Natural killer cell (primary cell): ENCODE measurements at regions not wholly inside any gene's neighbourhood (a gene's known extent, or its start where the extent isn't known, plus 50 kb on each side); places are given as distances from the start of the nearest gene placed in this dataset.

Experiments
- ATAC-seq, 3 donors: fragments of 150-1000 bp in 2 of 3; fragments of 200-7000 bp in 1 of 3; cut with Tn5 transposase; 1 replicate in 1 of 3; 2 replicates in 2 of 3; pipeline ENCODE4 v1.10.0; 2021; ENCODE audit warnings: mild to moderate bottlenecking in 2 of 3, moderate library complexity in 2 of 3
- DNase-seq, 2 donors: peaks; one replicate each; pipeline versions ENCODE4 v3.0.0 to v3.0.0-alpha.2; 2013 to 2021; ENCODE audit warnings: mixed read lengths in 1 of 2
- H3K27ac ChIP-seq: one replicate; pipeline ENCODE4 v1.5.1; 2013; ENCODE audit warnings: mild to moderate bottlenecking, low read length
- H3K27me3 ChIP-seq: one replicate; pipeline ENCODE4 v1.6.1; 2013; ENCODE audit warnings: low read length; ENCODE audit not compliant: control insufficient read depth, insufficient read depth
- H3K36me3 ChIP-seq: one replicate; pipeline ENCODE4 v1.6.1; 2013; ENCODE audit warnings: low read length; ENCODE audit not compliant: control insufficient read depth, insufficient read depth
- H3K4me1 ChIP-seq: one replicate; pipeline ENCODE4 v1.6.1; 2013; ENCODE audit warnings: low read length; ENCODE audit not compliant: control insufficient read depth, insufficient read depth
- H3K4me3 ChIP-seq: one replicate; pipeline ENCODE4 v1.5.1; 2013; ENCODE audit warnings: low read length
- H3K9me3 ChIP-seq: one replicate; pipeline ENCODE4 v1.6.1; 2013; ENCODE audit warnings: low read length; ENCODE audit not compliant: control insufficient read depth, insufficient read depth
- H3K27ac Mint-ChIP-seq, 2 donors: one replicate each; pipeline ENCODE4 v1.8.0; 2022; ENCODE audit warnings: mild to moderate bottlenecking in 2 of 2, mixed read lengths in 2 of 2, moderate library complexity in 1 of 2
- H3K27me3 Mint-ChIP-seq, 2 donors: one replicate each; pipeline ENCODE4 v1.8.0; 2022; ENCODE audit warnings: low read depth in 2 of 2, mixed read lengths in 2 of 2
- H3K36me3 Mint-ChIP-seq: one replicate; pipeline ENCODE4 v1.8.0; 2022; ENCODE audit warnings: mixed read lengths
- H3K4me1 Mint-ChIP-seq, 2 donors: one replicate each; pipeline ENCODE4 v1.8.0; 2022; ENCODE audit warnings: mixed read lengths in 2 of 2
- H3K4me3 Mint-ChIP-seq: one replicate; pipeline ENCODE4 v1.8.0; 2022; ENCODE audit warnings: mild to moderate bottlenecking, moderate library complexity, mixed read lengths
- H3K9me3 Mint-ChIP-seq, 2 donors: one replicate each; pipeline ENCODE4 v1.8.0; 2022; ENCODE audit warnings: mixed read lengths in 2 of 2
- CTCF ChIP-seq: fragments of 200-600 bp; IDR thresholded peaks from one replicate; pipeline ENCODE4 v1.8.0; 2022; ENCODE audit warnings: antibody characterized with exemption
- WGBS: methylation state at CpG from one replicate; pipeline ENCODE4 v1.1.7; 2013; ENCODE audit warnings: missing lambda C conversion rate; ENCODE audit not compliant: insufficient coverage; 5-methylcytosine and 5-hydroxymethylcytosine counted together
- intact Hi-C: fragments of 100-400 bp; cut with micrococcal nuclease; formaldehyde crosslinking; loops from one replicate; pipeline ENCODE4 v1.14.2; 2022

- H3K27me3 ChIP-seq = no peaks in the 10 kb centered on the region
- DNase-seq = no peak
- peaks cover 9 to 10% of the 10 kb centered on the region in 2 donors for H3K9me3 Mint-ChIP-seq
- no peaks in the 10 kb centered on the region for H3K4me1 Mint-ChIP-seq
- H3K4me3 Mint-ChIP-seq = no peak overlapping the region
- no peak for ATAC-seq
- H3K36me3 ChIP-seq = no peaks in the 10 kb centered on the region
- no peak overlapping the region for H3K27ac Mint-ChIP-seq
- H3K4me3 ChIP-seq = no peak overlapping the region
- H3K27me3 Mint-ChIP-seq = no peaks in the 10 kb centered on the region
- H3K9me3 ChIP-seq = no peaks in the 10 kb centered on the region
- no peaks in the 10 kb centered on the region for H3K36me3 Mint-ChIP-seq
- intact Hi-C loops = no loop called here
- no peak for TF ChIP-seq CTCF
- 100% methylated on average over 1 of the region's 1 CpG for WGBS
- no peak overlapping the region for H3K27ac ChIP-seq
- no peaks in the 10 kb centered on the region for H3K4me1 ChIP-seq
Measured at GRCh38 chr3:144583871-144584270, 612.2 kb downstream of the DIPK2A start.

- Mint-ChIP-seq H3K36me3 (no peaks in the 10 kb centered on the region), H3K27ac (no peak overlapping the region), H3K27me3 (no peaks in the 10 kb centered on the region), H3K9me3 (peaks cover 6 to 10% of the 10 kb centered on the region in 2 donors), H3K4me1 (no peaks in the 10 kb centered on the region), H3K4me3 (no peak overlapping the region)
- 84% methylated on average over 2 of the region's 2 CpGs for WGBS
- intact Hi-C loops = no loop called here
- H3K27me3 ChIP-seq = no peaks in the 10 kb centered on the region
- no peak for TF ChIP-seq CTCF
- H3K9me3 ChIP-seq = no peaks in the 10 kb centered on the region
- no peak overlapping the region for H3K4me3 ChIP-seq
- H3K36me3 ChIP-seq = no peaks in the 10 kb centered on the region
- no peak overlapping the region for H3K27ac ChIP-seq
- DNase-seq (no peak), ATAC-seq (no peak)
- no peaks in the 10 kb centered on the region for H3K4me1 ChIP-seq
Measured at GRCh38 chr3:144585408-144585807, 613.8 kb downstream of the DIPK2A start.

GRCh38 chr3:144585953-144586352, 614.3 kb downstream of the DIPK2A start:
- H3K9me3 ChIP-seq = no peaks in the 10 kb centered on the region
- no peak overlapping the region for H3K27ac Mint-ChIP-seq

More at GRCh38 chr3:144585953-144586352, 614.3 kb downstream of the DIPK2A start:
- peaks cover 4 to 7% of the 10 kb centered on the region in 2 donors for H3K9me3 Mint-ChIP-seq
- H3K4me3 Mint-ChIP-seq = no peak overlapping the region
- H3K27ac ChIP-seq = no peak overlapping the region
- DNase-seq (no peak), ATAC-seq (no peak)
- H3K4me1 ChIP-seq = no peaks in the 10 kb centered on the region
- no peaks in the 10 kb centered on the region for H3K4me1 Mint-ChIP-seq
- intact Hi-C loops = no loop called here
- TF ChIP-seq CTCF = no peak
- H3K4me3 ChIP-seq = no peak overlapping the region
- 75% methylated on average over 7 of the region's 7 CpGs for WGBS
- H3K27me3 ChIP-seq = no peaks in the 10 kb centered on the region
- H3K36me3 ChIP-seq = no peaks in the 10 kb centered on the region
- no peaks in the 10 kb centered on the region for H3K36me3 Mint-ChIP-seq
- H3K27me3 Mint-ChIP-seq = no peaks in the 10 kb centered on the region
